Hematopoietic multipotent progenitor cell treated with erythropoietin and hydrocortisone succinate and interleukin-3 and kit ligand, for 8 days (in vitro differentiated cells): ENCODE measurements at regions not wholly inside any gene's neighbourhood (a gene's known extent, or its start where the extent isn't known, plus 50 kb on each side); places are given as distances from the start of the nearest gene placed in this dataset.

ENCODE experiments used
- DNase-seq: peaks from one replicate; pipeline ENCODE4 v3.0.0-alpha.2; 2015

DNA sequence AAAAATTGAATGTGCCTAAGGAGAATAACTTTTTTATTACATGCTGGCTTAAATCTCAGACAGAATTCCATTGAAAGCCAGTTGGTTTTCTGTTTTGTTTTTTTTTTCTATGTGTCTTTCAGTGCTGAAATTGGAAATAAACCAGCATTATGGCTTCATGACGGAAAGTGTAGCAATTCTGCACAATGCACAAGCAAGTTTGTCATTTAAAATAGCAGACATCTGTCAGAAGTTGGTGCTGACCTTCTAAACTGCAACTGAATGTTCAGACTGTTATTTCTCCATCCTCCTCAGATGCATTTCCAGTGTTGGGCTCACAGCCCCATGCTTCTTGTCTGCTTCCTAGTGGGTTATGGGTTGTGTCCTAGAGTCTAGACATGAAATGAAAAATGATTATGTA, 107.2 kb upstream of the LIMCH1 start:
- no peak for DNase-seq

DNA sequence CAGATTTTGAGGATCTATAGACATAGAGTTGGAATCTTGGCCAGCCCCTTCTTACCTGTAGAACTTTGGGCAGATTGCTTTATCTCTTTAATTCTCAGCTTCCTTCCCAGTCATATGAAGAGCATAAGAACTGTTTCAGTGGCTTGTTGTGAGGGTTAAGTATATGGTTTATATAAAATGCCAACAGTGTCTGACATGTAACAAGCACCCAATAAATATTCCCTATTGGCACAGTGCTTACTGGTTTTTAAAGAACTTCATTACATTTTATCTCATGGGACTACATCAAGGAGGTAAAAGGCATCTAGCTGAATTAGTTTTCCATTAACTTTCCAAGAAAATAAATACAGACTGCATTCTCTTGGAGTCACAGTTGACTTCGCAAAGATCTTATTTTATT, 106.7 kb upstream of the LIMCH1 start:
- DNase-seq, result no peak

- no peak for DNase-seq
Observed at GRCh38 chr4:41432219-41432618, 105.7 kb upstream of the LIMCH1 start.

DNA sequence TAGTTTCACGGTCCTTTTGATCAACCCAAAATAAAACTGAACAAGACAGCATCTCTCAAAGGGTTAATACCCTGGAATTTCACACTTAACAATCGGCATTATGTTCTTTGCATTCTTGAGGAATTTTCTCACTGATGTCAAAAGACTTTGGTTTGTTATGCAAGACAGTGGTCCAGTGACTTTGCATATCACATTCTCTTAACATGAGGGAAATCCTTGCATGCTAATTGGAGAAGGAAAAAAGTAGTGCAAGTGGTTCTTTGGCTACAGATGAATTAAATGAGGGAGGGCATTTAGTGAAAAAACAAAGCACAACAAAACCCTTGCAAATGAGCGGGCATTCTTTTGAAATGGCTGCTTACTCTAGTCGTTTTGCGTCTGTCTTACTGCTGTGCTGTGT, 105.1 kb upstream of the LIMCH1 start:
- DNase-seq, result no peak

GRCh38 chr4:41433361-41433760, 104.6 kb upstream of the LIMCH1 start:
- no peak for DNase-seq

DNA sequence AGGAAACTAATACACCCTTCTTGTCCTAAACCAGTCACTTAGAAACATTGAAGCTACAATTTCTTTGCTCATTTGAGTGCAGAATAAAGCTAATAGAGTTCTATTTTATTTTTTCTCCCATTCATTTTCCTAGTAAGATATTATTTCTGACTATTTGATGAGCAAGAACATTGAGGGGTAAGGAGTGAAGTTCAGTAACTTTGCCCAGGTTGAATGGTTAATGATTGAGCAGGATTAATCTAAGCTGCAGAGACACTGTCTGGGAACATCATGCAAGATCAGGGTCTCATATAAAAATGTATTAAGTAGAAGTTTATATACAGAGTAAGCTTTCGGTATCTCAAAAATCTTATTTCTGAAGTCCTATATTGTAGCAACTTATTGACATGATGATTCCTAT, 102.4 kb upstream of the LIMCH1 start:
- no peak for DNase-seq

DNA sequence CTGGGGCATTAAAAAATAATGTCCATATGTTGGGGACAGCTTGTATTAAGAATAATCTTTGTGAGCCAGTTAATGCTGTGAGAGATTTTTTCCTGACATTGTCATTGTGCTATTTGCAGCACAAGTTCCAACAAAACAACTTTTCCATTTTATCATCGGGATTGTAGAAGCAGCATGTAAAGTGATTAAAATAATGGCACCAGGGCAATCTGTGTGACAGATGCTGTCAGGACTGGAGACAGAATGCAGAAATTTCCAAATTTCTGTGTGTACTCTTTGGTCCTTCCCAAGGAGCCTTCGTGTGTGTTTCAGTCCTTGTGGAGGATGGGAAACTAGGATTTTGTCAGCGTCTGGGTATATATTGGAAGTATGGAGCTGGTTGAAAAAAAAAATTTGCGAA, 101.5 kb upstream of the LIMCH1 start:
- no peak for DNase-seq

DNA sequence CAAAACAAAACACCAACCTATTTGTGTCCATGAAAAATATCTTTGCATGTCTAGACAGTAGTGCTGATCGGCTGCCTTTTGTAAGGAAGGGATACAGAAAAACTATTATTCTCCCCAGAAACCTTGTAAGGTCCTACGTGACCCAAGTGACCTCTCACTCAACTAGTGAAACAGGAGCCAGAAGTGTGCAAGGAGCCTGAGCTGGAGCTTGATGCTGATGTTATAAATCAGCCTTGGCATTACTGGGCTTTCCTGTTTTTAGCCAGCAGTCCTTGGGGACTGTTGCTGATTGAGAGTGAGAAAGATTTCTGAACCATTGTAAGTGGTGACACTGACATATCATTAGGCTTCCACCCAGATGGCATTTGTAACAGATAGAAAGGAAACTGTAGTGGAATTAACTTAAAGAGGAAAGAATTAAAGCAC, 100.8 kb upstream of the LIMCH1 start:
- no peak for DNase-seq

DNA sequence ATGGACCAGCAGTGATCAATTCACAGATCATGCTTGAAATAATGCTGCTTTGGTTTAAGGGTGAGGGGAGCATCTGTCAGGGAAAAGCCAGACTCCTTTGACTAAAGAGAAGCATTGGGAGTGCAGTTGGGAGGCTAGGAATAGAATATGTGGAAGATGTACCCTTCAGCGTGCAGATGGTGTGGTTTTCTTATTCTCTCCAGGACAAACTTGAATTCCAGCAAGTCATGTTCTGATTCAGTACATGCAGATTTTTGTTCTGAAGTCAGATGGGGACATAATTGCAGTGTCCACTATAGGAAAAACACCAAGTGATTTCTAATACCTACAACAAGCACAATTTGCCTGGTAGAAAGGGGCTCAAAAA, 99.0 kb upstream of the LIMCH1 start:
- no peak for DNase-seq

- no peak for DNase-seq
Observed at GRCh38 chr4:41442810-41443209, 95.1 kb upstream of the LIMCH1 start.

DNA sequence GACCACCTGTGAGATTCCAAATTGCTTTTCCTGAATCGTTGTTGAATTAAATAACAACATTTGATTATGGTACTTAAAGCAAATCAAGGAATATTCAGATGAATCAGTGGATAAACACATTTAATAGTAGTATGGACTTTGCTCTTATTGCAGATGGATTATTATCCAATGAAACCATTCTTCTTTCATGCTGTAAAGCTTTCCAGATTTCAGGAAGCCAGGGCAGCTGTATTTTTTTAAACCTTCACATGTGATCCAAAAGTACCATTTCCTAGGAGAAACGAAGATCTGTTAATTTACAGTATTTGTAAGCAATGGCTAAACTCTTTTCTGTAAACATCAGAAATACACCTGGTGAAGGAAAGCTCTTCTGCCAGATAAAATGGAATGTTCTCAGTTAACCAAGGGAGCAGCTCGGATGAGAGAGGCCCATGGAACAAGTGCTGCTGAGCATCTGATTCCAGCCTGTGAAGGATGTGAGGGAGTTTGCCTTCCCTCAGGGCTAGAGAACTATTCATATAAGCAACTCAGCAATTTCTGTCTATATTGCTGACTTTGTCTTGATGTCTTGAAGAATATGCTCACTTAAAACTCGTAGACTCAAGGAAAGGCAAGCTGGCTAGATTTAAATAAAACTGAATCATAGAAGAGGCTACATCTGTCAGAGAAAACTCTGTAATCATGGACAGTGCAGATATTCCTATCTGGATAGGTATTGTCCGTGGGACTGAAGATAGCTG, 94.4 kb upstream of the LIMCH1 start:
- no peak for DNase-seq

DNA sequence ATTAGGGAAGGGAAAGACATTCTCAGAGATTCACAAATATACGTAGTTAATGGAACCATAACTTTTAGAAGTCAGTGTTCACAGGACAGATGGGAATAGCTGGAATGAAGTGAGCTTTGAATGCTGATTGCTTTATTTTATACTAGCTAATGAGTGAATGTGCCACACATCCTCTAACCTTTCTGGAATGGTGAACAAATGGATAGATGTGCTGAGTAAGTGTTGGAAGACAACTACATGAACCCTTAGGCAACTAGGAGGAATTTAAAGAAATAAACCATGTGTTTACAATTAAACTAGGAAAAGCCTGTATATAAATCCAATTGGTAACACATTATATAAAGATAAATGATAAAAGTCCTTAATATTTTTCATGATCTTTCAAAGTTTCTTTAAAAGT, 91.6 kb upstream of the LIMCH1 start:
- no peak for DNase-seq

DNA sequence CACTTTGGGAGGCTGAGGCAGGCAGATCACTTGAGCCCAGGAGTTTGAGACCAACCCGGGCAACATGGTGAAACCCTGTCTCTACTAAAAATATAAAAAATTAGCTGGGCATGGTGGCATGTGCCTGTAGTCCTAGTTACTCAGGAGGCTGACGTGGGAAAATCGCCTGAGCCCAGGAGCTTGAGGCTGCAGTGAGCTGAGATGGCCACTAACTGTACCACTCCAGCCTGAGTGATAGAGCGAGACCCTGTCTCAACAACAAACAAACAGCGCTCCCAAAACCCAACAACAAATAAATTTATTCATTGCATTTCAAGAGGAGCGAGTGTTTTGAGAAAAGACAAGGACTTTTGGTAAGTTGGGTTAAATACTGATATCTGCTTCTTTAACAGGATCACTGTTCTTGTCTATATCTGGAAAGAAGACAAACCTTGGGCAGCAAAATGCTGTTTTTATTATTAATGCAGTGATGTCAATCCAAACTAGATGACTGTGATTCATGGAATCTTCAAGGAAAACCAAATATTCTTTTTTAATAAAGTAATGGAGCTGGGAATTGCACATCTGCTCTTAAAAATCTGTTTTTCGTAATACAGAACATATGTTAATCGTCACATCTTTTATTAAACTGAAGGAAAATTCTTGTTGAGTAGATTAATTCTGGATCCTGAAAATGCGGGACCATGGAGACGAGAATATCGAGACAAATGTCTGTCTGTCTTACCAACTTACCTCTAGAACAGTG, 90.8 kb upstream of the LIMCH1 start:
- no peak for DNase-seq

- DNase-seq, result no peak
Observed at GRCh38 chr4:41448934-41449333, 89.0 kb upstream of the LIMCH1 start.

DNA sequence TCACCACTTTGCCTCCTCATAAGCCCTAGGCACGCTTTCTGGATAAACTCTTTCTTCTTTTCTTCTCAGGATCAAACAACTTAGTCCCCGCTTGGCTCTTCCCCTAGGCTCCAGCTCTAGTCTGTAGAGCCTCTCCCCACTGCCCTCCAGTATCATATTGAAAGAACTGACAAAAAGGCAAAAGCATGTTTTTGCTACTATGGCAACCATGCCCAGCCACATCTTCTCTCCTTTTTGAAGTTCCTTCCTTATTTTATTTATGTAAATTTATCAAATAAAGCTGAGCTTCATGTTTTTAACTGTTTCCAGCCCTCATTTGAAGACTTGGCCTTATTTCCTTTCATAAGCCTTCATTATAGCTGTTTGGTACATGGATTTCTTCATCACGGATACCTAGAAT, 86.0 kb upstream of the LIMCH1 start:
- no peak for DNase-seq

GRCh38 chr4:41452484-41453225, 85.3 kb upstream of the LIMCH1 start:
- DNase-seq, result no peak

- DNase-seq, result no peak
Observed at GRCh38 chr4:41454423-41454822, 83.5 kb upstream of the LIMCH1 start.

DNA sequence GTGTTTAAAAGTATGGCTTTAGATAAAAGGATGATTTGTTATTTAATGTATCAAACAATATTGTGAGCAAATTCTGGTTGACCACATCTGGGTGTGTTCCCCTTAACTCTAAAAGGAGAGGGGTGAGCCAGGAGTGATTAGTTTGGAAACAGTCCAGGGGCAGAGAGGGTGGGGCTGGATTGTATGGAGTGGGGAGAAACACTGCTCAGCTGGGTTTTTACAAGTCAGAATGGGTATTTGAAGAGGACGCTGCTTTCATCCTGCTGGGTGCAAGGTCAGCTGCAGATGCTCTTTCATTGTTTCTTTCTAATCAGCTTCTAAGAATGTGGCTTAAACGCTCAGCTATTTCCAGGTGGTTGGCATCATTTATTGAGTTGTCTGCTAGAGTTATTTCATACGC, 82.8 kb upstream of the LIMCH1 start:
- no peak for DNase-seq

GRCh38 chr4:41456559-41457101, 81.3 kb upstream of the LIMCH1 start:
- DNase-seq, result no peak

- DNase-seq, result no peak
Observed at GRCh38 chr4:41458689-41459088, 79.3 kb upstream of the LIMCH1 start.

DNA sequence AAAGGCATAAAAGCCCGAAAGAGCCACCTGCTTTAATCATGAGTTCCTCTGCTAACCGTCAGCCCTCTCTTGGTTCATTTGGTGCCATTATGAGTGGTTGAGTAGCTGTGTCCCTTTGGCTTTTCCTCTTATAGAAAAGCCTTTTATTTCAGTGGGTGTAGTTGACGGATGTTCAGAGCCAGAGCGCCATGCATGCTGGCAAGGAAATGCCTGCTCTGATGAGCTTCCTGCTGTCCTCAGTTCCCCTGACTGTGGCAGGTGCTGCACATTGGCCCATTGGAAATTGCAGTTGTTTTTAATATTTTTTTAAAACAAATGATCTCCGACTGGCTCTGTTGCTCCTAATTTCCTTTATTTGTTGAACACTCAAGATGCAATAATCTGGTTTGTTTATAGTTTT, 77.3 kb upstream of the LIMCH1 start:
- DNase-seq, result no peak

- DNase-seq, result no peak
Observed at GRCh38 chr4:41461780-41462307, 76.1 kb upstream of the LIMCH1 start.

- no peak for DNase-seq
Observed at GRCh38 chr4:41465146-41465761, 72.7 kb upstream of the LIMCH1 start.
